Endothelial cell (in vitro differentiated cells): ENCODE measurements at regions not wholly inside any gene's neighbourhood (a gene's known extent, or its start where the extent isn't known, plus 50 kb on each side); places are given as distances from the start of the nearest gene placed in this dataset.

Source experiments
- DNase-seq: peaks from one replicate; pipeline ENCODE4 v3.0.0; 2021; ENCODE audit warnings: low spot score
- H3K27ac Mint-ChIP-seq: one replicate; pipeline ENCODE4 v1.8.0; 2021; ENCODE audit warnings: mixed read lengths, inconsistent platforms; ENCODE audit not compliant: unreplicated experiment
- H3K27me3 Mint-ChIP-seq: one replicate; pipeline ENCODE4 v1.8.0; 2021; ENCODE audit warnings: mild to moderate bottlenecking, moderate library complexity, mixed read lengths, inconsistent platforms; ENCODE audit not compliant: unreplicated experiment
- H3K36me3 Mint-ChIP-seq: one replicate; pipeline ENCODE4 v1.8.0; 2021; ENCODE audit warnings: mild to moderate bottlenecking, low read depth, mixed read lengths, inconsistent platforms; ENCODE audit not compliant: unreplicated experiment
- H3K4me1 Mint-ChIP-seq: one replicate; pipeline ENCODE4 v1.8.0; 2021; ENCODE audit warnings: mild to moderate bottlenecking, mixed read lengths, inconsistent platforms; ENCODE audit not compliant: unreplicated experiment
- H3K4me3 Mint-ChIP-seq: one replicate; pipeline ENCODE4 v1.8.0; 2021; ENCODE audit warnings: mild to moderate bottlenecking, mixed read lengths, inconsistent platforms; ENCODE audit not compliant: unreplicated experiment
- H3K9me3 Mint-ChIP-seq: one replicate; pipeline ENCODE4 v1.8.0; 2021; ENCODE audit warnings: mixed read lengths, inconsistent platforms; ENCODE audit not compliant: unreplicated experiment
- CTCF ChIP-seq: fragments of 200-600 bp; sonication (generic); IDR thresholded peaks from one replicate; pipeline ENCODE4 v1.5.0; 2021; ENCODE audit warnings: antibody characterized with exemption; ENCODE audit not compliant: unreplicated experiment

GRCh38 chr5:2178528-2178927 lies 295.8 kb upstream of the IRX4 start:
- DNase-seq: no peak
- Mint-ChIP-seq H3K4me3 (no peak overlapping the region), H3K27me3 (peaks cover 7% of the 10 kb centered on the region), H3K27ac (no peak overlapping the region), H3K4me1 (no peaks in the 10 kb centered on the region), H3K9me3 (peaks cover 4% of the 10 kb centered on the region), H3K36me3 (peaks cover 4% of the 10 kb centered on the region)
- no peak for TF ChIP-seq CTCF

GRCh38 chr5:2178071-2178477 lies 295.3 kb upstream of the IRX4 start:
- TF ChIP-seq CTCF: no peak
- Mint-ChIP-seq H3K9me3 (peaks cover 4% of the 10 kb centered on the region), H3K27me3 (peaks cover 7% of the 10 kb centered on the region), H3K4me1 (no peaks in the 10 kb centered on the region), H3K4me3 (no peak overlapping the region), H3K27ac (no peak overlapping the region), H3K36me3 (peaks cover 4% of the 10 kb centered on the region)
- DNase-seq: no peak

- TF ChIP-seq CTCF: no peak
- Mint-ChIP-seq H3K27me3 (peaks cover 7% of the 10 kb centered on the region), H3K4me1 (no peaks in the 10 kb centered on the region), H3K27ac (no peak overlapping the region), H3K9me3 (no peaks in the 10 kb centered on the region), H3K4me3 (no peak overlapping the region), H3K36me3 (no peaks in the 10 kb centered on the region)
- no peak for DNase-seq
Measured at GRCh38 chr5:2177244-2177643, 294.5 kb upstream of the IRX4 start.

- TF ChIP-seq CTCF: no peak
- H3K4me1 Mint-ChIP-seq: no peaks in the 10 kb centered on the region
- no peak overlapping the region for H3K4me3 Mint-ChIP-seq
- H3K36me3 Mint-ChIP-seq: no peaks in the 10 kb centered on the region
- H3K27me3 Mint-ChIP-seq: peaks cover 7% of the 10 kb centered on the region
- no peak overlapping the region for H3K27ac Mint-ChIP-seq
- H3K9me3 Mint-ChIP-seq: no peaks in the 10 kb centered on the region
- DNase-seq: no peak
Measured at GRCh38 chr5:2176581-2176980, 293.9 kb upstream of the IRX4 start.

- DNase-seq: no peak
- Mint-ChIP-seq H3K4me1 (no peaks in the 10 kb centered on the region), H3K9me3 (no peaks in the 10 kb centered on the region), H3K27ac (no peak overlapping the region), H3K36me3 (no peaks in the 10 kb centered on the region), H3K27me3 (peaks cover 5% of the 10 kb centered on the region), H3K4me3 (no peak overlapping the region)
- TF ChIP-seq CTCF: no peak
Measured at GRCh38 chr5:2175842-2176404, 293.2 kb upstream of the IRX4 start.
